ENCODE measurements at regions not wholly inside any gene's neighbourhood (a gene's known extent, or its start where the extent isn't known, plus 50 kb on each side); places are given as distances from the start of the nearest gene placed in this dataset.

DNA sequence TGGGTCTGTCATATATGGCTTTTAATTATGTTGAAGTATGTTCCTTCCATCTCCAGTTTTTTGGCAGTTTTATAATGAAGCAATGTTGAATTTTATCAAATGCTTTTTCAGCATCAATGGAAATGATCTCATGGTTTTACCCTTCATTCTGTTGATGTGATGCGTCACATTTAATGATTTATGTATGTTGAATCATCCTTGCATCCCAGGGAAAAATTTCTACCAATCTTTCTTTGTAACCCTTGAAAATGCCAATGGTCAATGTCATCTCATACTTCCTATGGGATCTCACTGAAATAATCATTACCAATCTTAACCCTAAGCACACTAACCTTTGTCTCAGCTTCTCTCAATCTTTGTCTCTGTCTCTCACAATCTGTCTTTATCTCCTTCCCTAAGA lies 1004.0 kb downstream of the KCNT2 start:
- TF ChIP-seq POLR2AphosphoS5 (IDR thresholded peaks at IDR 0.05; ENCODE audit: low read depth, low read length) = no peak
- TF ChIP-seq, protein P1, sequence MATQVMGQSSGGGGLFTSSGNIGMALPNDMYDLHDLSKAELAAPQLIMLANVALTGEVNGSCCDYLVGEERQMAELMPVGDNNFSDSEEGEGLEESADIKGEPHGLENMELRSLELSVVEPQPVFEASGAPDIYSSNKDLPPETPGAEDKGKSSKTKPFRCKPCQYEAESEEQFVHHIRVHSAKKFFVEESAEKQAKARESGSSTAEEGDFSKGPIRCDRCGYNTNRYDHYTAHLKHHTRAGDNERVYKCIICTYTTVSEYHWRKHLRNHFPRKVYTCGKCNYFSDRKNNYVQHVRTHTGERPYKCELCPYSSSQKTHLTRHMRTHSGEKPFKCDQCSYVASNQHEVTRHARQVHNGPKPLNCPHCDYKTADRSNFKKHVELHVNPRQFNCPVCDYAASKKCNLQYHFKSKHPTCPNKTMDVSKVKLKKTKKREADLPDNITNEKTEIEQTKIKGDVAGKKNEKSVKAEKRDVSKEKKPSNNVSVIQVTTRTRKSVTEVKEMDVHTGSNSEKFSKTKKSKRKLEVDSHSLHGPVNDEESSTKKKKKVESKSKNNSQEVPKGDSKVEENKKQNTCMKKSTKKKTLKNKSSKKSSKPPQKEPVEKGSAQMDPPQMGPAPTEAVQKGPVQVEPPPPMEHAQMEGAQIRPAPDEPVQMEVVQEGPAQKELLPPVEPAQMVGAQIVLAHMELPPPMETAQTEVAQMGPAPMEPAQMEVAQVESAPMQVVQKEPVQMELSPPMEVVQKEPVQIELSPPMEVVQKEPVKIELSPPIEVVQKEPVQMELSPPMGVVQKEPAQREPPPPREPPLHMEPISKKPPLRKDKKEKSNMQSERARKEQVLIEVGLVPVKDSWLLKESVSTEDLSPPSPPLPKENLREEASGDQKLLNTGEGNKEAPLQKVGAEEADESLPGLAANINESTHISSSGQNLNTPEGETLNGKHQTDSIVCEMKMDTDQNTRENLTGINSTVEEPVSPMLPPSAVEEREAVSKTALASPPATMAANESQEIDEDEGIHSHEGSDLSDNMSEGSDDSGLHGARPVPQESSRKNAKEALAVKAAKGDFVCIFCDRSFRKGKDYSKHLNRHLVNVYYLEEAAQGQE (IDR thresholded peaks at IDR 0.05; ENCODE audit: insufficient read depth in 1 of 2, low read depth in 2 of 2, low read length in 2 of 2) = no peak
- no peak for TF ChIP-seq TAF1 (IDR thresholded peaks at IDR 0.05; ENCODE audit: borderline replicate concordance, insufficient read depth, low read length)
- TF ChIP-seq SIN3A (IDR thresholded peaks at IDR 0.05; ENCODE audit: borderline replicate concordance, insufficient read depth, low read length) = no peak
- TF ChIP-seq FOXP2 (optimal IDR thresholded peaks at IDR 0.05; ENCODE audit: borderline replicate concordance, extremely low read depth, extremely low read length, insufficient read depth) = no peak

DNA sequence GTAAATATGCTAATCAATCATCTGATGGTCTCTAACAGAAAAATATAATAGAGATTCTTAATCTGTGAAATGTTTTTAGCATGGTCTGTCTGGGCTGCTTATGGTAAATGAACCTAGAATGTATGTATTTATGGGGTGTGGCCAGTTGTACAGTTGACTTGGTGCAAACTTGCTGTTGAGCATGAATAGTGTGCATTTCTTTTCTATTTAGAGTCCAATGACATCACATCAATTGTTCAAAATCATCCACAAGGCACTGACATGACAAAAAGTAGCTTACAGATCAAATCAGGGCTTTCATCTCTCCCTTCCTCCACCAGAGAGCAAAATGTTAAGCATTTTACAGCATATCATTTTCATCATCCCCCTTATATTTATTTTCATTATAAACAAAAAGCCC lies 1010.3 kb downstream of the KCNT2 start:
- TF ChIP-seq FOXP2 (optimal IDR thresholded peaks at IDR 0.05; ENCODE audit: borderline replicate concordance, extremely low read depth, extremely low read length, insufficient read depth) = no peak
- TF ChIP-seq SIN3A (IDR thresholded peaks at IDR 0.05; ENCODE audit: borderline replicate concordance, insufficient read depth, low read length) = no peak
- no peak for TF ChIP-seq TAF1 (IDR thresholded peaks at IDR 0.05; ENCODE audit: borderline replicate concordance, insufficient read depth, low read length)

DNA sequence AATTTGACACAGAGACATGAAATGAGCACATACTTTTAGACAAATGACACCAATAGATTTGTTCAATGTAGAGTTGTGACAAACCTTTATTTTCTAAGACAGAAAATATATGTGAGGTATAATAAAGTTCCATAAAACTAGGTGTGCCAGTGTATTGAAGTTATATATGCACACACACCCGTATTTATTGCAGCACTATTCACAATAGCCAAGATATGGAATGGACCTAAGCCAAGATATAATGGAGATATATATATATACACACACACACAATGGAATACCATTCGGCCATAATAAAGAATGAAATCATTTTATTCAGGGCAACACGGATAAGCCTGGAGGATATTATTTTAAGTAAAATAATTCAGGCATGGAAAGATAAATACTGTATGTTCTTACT lies 1013.5 kb downstream of the KCNT2 start:
- TF ChIP-seq FOXP2 (optimal IDR thresholded peaks at IDR 0.05; ENCODE audit: borderline replicate concordance, extremely low read depth, extremely low read length, insufficient read depth) = no peak
- no peak for TF ChIP-seq SIN3A (IDR thresholded peaks at IDR 0.05; ENCODE audit: borderline replicate concordance, insufficient read depth, low read length)
- TF ChIP-seq, protein P1 (IDR thresholded peaks at IDR 0.05; ENCODE audit: insufficient read depth in 1 of 2, low read depth in 2 of 2, low read length in 2 of 2) = no peak
- no peak for TF ChIP-seq TAF1 (IDR thresholded peaks at IDR 0.05; ENCODE audit: borderline replicate concordance, insufficient read depth, low read length)
- no peak for TF ChIP-seq POLR2AphosphoS5 (IDR thresholded peaks at IDR 0.05; ENCODE audit: low read depth, low read length)

GRCh38 chr1:195594322-195594721 lies 1013.9 kb downstream of the KCNT2 start:
- TF ChIP-seq, protein P1 (IDR thresholded peaks at IDR 0.05; ENCODE audit: insufficient read depth in 1 of 2, low read depth in 2 of 2, low read length in 2 of 2) = no peak
- TF ChIP-seq POLR2AphosphoS5 (IDR thresholded peaks at IDR 0.05; ENCODE audit: low read depth, low read length) (no peak), TAF1 (IDR thresholded peaks at IDR 0.05; ENCODE audit: borderline replicate concordance, insufficient read depth, low read length) (no peak), SIN3A (IDR thresholded peaks at IDR 0.05; ENCODE audit: borderline replicate concordance, insufficient read depth, low read length) (no peak), FOXP2 (optimal IDR thresholded peaks at IDR 0.05; ENCODE audit: borderline replicate concordance, extremely low read depth, extremely low read length, insufficient read depth) (no peak)

GRCh38 chr1:195591917-195592672 lies 1016.1 kb downstream of the KCNT2 start:
- no peak for TF ChIP-seq FOXP2 (optimal IDR thresholded peaks at IDR 0.05; ENCODE audit: borderline replicate concordance, extremely low read depth, extremely low read length, insufficient read depth)
- no peak for TF ChIP-seq POLR2AphosphoS5 (IDR thresholded peaks at IDR 0.05; ENCODE audit: low read depth, low read length)
- TF ChIP-seq, protein P1 (IDR thresholded peaks at IDR 0.05; ENCODE audit: insufficient read depth in 1 of 2, low read depth in 2 of 2, low read length in 2 of 2) = no peak
